ENCODE measurements at regions not wholly inside any gene's neighbourhood (a gene's known extent, or its start where the extent isn't known, plus 50 kb on each side); places are given as distances from the start of the nearest gene placed in this dataset.

DNA sequence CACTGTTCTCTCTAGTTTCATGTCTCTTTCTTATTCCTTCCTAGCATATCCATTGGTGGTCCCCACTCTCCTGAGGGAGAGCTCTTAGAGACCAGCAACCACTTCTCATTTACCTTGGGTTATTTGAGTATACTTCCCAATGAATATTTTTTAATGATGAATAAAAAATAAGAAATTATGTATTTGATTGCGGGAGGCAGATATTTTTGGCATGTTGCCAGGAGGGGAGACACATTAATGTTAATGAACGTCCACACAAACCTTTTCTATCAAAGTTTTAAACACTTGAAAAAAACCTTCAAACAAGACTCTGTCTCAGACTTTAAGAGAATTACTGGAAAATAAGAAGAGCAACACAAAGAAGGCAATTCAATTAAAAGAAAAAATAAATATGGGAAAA is 260.6 kb upstream of the MAGI2 start:
- TF ChIP-seq NFIC (IDR thresholded peaks at IDR 0.05): peak; percentile 49; the same call in 1 of the 2 replicates
- TF ChIP-seq, protein P1, sequence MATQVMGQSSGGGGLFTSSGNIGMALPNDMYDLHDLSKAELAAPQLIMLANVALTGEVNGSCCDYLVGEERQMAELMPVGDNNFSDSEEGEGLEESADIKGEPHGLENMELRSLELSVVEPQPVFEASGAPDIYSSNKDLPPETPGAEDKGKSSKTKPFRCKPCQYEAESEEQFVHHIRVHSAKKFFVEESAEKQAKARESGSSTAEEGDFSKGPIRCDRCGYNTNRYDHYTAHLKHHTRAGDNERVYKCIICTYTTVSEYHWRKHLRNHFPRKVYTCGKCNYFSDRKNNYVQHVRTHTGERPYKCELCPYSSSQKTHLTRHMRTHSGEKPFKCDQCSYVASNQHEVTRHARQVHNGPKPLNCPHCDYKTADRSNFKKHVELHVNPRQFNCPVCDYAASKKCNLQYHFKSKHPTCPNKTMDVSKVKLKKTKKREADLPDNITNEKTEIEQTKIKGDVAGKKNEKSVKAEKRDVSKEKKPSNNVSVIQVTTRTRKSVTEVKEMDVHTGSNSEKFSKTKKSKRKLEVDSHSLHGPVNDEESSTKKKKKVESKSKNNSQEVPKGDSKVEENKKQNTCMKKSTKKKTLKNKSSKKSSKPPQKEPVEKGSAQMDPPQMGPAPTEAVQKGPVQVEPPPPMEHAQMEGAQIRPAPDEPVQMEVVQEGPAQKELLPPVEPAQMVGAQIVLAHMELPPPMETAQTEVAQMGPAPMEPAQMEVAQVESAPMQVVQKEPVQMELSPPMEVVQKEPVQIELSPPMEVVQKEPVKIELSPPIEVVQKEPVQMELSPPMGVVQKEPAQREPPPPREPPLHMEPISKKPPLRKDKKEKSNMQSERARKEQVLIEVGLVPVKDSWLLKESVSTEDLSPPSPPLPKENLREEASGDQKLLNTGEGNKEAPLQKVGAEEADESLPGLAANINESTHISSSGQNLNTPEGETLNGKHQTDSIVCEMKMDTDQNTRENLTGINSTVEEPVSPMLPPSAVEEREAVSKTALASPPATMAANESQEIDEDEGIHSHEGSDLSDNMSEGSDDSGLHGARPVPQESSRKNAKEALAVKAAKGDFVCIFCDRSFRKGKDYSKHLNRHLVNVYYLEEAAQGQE (IDR thresholded peaks at IDR 0.05; ENCODE audit: low read depth): no peak

DNA sequence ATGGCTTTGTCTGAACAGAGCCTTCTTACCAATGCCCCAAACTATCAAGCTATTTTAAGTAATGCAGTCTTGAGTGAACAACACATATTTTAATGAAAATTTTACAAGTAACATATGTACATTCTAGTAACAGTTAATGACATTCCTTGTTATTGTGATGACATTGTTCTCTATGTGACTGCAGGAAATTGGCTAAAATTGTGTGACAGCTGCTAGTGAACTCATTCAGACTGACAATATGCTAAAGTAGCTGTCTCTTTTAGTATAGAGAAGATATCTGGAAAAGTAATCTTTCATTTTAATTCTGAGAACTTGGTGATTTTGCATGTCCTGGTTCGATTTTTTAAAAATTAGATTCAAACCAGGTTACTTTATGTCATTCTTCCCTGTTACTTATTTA is 259.8 kb upstream of the MAGI2 start:
- TF ChIP-seq, protein P2, sequence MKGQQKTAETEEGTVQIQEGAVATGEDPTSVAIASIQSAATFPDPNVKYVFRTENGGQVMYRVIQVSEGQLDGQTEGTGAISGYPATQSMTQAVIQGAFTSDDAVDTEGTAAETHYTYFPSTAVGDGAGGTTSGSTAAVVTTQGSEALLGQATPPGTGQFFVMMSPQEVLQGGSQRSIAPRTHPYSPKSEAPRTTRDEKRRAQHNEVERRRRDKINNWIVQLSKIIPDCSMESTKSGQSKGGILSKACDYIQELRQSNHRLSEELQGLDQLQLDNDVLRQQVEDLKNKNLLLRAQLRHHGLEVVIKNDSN (IDR thresholded peaks at IDR 0.05): no peak
- TF ChIP-seq RAD21 (IDR thresholded peaks at IDR 0.05; ENCODE audit: low read depth): no peak
- no peak for TF ChIP-seq TEAD4 (IDR thresholded peaks at IDR 0.05)
- no peak for TF ChIP-seq ZBTB7A (IDR thresholded peaks at IDR 0.05; ENCODE audit: low read depth)
- no peak for TF ChIP-seq NFIC (IDR thresholded peaks at IDR 0.05)
- TF ChIP-seq, protein P3, sequence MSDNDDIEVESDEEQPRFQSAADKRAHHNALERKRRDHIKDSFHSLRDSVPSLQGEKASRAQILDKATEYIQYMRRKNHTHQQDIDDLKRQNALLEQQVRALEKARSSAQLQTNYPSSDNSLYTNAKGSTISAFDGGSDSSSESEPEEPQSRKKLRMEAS (IDR thresholded peaks at IDR 0.05): no peak
- TF ChIP-seq YY1 (IDR thresholded peaks at IDR 0.05; ENCODE audit: low read depth): no peak
- no peak for TF ChIP-seq TAF1 (IDR thresholded peaks at IDR 0.05; ENCODE audit: low read depth)

DNA sequence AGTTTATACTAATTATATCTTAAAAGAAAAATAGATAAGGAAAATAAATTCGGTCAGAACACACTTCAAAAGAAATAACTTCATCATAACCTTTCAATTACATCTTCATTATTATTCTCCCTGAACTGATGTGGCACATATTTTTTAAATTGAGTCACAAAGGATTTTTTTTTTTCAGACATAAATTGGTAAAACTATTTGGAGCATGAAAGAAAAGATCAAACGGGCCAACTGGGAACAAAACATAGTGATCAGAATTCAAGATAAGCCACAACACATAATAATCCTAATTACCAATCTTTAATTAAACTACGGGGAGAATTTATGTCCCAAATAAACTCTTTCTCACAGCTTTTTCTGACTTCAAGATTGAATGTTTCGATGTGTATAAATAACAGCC is 258.2 kb upstream of the MAGI2 start:
- TF ChIP-seq, protein P1 (IDR thresholded peaks at IDR 0.05; ENCODE audit: low read depth): no peak
- no peak for TF ChIP-seq EP300 (IDR thresholded peaks at IDR 0.05; ENCODE audit: borderline replicate concordance)
- TF ChIP-seq CREB1 (IDR thresholded peaks at IDR 0.05; ENCODE audit: low read depth): no peak
- TF ChIP-seq TCF12 (IDR thresholded peaks at IDR 0.05; ENCODE audit: low read depth): no peak
- no peak for TF ChIP-seq NFIC (IDR thresholded peaks at IDR 0.05)
- TF ChIP-seq EGR1 (IDR thresholded peaks at IDR 0.05): no peak
- no peak for TF ChIP-seq ZBTB7A (IDR thresholded peaks at IDR 0.05; ENCODE audit: low read depth)
- TF ChIP-seq, protein P3 (IDR thresholded peaks at IDR 0.05): no peak
- no peak for TF ChIP-seq TEAD4 (IDR thresholded peaks at IDR 0.05)
- no peak for TF ChIP-seq TAF1 (IDR thresholded peaks at IDR 0.05; ENCODE audit: low read depth)
- no peak for TF ChIP-seq CEBPB (IDR thresholded peaks at IDR 0.05)
- no peak for TF ChIP-seq YY1 (IDR thresholded peaks at IDR 0.05; ENCODE audit: low read depth)

DNA sequence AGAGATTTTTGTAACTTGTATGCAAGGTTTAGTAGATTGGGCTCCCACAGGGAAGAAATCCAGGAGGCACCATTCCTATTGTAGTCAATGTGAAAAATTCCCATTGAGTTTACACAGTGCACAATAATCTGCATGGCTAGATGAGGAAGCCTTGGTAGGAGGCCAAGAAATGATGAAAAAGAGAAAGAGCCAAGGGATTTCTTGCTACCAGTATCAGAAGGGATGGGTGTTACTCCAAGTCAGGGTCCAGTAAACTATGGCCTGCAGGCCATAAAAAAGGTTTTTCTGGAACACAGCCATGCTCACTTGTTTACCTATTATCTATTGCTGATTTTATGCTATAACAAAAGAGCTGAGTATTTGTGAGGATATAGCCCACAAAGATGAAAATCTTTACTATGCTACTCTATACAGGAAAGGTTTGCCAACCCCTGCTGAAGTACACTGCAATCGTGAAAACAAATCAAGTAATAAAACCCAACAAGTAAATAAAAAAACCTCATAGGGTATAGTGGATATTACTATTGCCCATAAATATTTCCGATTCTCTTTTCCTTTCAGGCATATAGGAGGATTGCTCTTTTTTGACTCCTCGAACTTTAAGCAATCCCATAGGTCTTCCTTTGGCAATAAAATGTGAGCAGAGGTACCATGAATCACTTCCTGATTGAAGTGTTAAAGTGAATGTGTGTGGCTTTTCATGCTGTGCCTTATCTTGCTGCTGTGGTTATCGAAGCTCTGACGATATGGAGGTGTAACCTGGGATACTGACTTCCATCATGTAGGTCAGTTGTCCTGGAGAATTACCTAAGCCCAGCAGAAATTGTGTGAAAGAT is 256.3 kb upstream of the MAGI2 start:
- TF ChIP-seq YY1 (IDR thresholded peaks at IDR 0.05; ENCODE audit: low read depth) (no peak), NFIC (IDR thresholded peaks at IDR 0.05) (peak; percentile 22; the same call in 1 of the 2 replicates)

DNA sequence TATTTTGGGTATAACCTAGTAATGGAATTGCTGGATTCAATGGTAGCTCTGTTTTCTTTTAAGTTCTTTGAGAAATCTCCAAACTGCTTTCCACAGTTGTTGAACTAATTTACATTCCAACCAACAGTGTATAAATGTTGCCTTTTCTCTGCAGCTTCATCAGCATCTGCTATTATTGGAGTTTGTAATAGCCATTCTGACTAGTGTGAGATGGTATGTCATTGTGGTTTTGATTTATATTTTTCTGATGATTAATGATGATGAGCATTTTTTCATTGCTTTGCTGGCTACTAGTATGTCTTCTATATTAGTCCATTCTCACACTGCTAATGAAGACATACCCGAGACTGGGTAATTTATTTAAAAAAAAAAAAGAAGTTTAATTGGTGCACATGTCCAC is 248.6 kb upstream of the MAGI2 start:
- TF ChIP-seq CEBPB (IDR thresholded peaks at IDR 0.05): no peak

DNA sequence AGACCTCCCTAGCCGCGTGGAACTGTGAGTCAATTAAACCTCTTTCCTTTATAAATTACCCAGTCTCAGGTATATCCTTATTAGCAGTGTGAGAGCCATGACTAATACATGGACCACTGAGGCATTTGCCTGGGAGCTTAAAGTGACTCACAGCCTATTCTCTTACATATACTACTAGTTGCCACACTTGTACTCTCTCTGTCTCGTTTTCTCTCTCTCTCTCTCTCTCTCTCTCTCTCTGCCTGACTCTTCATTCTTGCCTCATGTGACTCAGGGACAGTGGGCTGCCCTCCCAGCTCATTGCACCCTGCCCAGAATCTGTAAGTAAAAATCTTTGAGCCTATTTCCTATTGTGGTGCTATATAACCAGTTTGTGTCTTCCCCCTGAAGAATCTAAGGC is 238.5 kb upstream of the MAGI2 start:
- TF ChIP-seq TEAD4 (IDR thresholded peaks at IDR 0.05): no peak
- TF ChIP-seq ZBTB7A (IDR thresholded peaks at IDR 0.05; ENCODE audit: low read depth): no peak
- no peak for TF ChIP-seq CREB1 (IDR thresholded peaks at IDR 0.05; ENCODE audit: low read depth)
- TF ChIP-seq TAF1 (IDR thresholded peaks at IDR 0.05; ENCODE audit: low read depth): no peak
- no peak for TF ChIP-seq YY1 (IDR thresholded peaks at IDR 0.05; ENCODE audit: low read depth)
- no peak for TF ChIP-seq FOXM1 (IDR thresholded peaks at IDR 0.05; ENCODE audit: borderline replicate concordance, low read depth)
- no peak for TF ChIP-seq RAD21 (IDR thresholded peaks at IDR 0.05; ENCODE audit: low read depth)
- no peak for TF ChIP-seq EP300 (IDR thresholded peaks at IDR 0.05; ENCODE audit: borderline replicate concordance)
- no peak for TF ChIP-seq EGR1 (IDR thresholded peaks at IDR 0.05)
- TF ChIP-seq, protein P2 (IDR thresholded peaks at IDR 0.05): no peak
- no peak for TF ChIP-seq CEBPB (IDR thresholded peaks at IDR 0.05)
- TF ChIP-seq NFIC (IDR thresholded peaks at IDR 0.05): no peak

DNA sequence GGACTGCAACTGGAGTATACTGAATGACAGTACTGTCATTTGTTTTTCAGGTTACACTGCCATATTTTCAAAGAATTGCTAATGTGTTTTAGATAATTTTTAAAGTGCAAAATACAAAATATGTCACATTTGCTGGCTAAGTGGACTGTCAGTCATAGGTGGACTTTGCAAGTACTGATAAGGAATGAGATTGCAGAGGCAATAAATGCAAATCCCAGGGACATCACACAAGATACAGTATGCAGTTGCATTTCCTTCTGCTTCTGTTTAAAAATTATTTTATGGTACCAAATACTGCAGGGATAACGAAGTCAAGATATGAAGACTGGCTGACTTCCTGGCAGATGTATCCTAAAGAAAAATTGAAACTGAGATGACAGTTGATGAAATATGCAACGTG is 237.6 kb upstream of the MAGI2 start:
- TF ChIP-seq NFIC (IDR thresholded peaks at IDR 0.05) (no peak), CEBPB (IDR thresholded peaks at IDR 0.05) (no peak), EP300 (IDR thresholded peaks at IDR 0.05; ENCODE audit: borderline replicate concordance) (no peak)

Data from Ishikawa (cell line).